ENCODE measurements at regions not wholly inside any gene's neighbourhood (a gene's known extent, or its start where the extent isn't known, plus 50 kb on each side); places are given as distances from the start of the nearest gene placed in this dataset.
"Not testable (repeated sequence)": the region's sequence is repeated elsewhere in the genome, so short reads cannot be mapped to it uniquely, and the experiment has no call there.

- not testable (repeated sequence) for DNase-seq
These were observed 297.8 kb downstream of the POTED start for GRCh38 chr21:13907385-13907784.

- not testable (repeated sequence) for DNase-seq
These were observed 287.1 kb downstream of the POTED start for GRCh38 chr21:13896596-13897247.

- DNase-seq = not testable (repeated sequence)
These were observed 284.0 kb downstream of the POTED start for GRCh38 chr21:13893617-13894016.

GRCh38 chr21:13893025-13893424 is 283.4 kb downstream of the POTED start:
- DNase-seq = not testable (repeated sequence)

- DNase-seq = not testable (repeated sequence)
These were observed 282.7 kb downstream of the POTED start for GRCh38 chr21:13892146-13892751.

- DNase-seq = not testable (repeated sequence)
These were observed 279.6 kb downstream of the POTED start for GRCh38 chr21:13889176-13889575.

GRCh38 chr21:13883641-13884395 is 274.2 kb downstream of the POTED start:
- DNase-seq = not testable (repeated sequence)

- not testable (repeated sequence) for DNase-seq
These were observed 267.9 kb downstream of the POTED start for GRCh38 chr21:13877503-13877902.

GRCh38 chr21:13876999-13877398 is 267.4 kb downstream of the POTED start:
- not testable (repeated sequence) for DNase-seq

- not testable (repeated sequence) for DNase-seq
These were observed 264.4 kb downstream of the POTED start for GRCh38 chr21:13874001-13874400.

- DNase-seq = no peak
These were observed 245.1 kb downstream of the POTED start for GRCh38 chr21:13854638-13855037.

- DNase-seq = not testable (repeated sequence)
These were observed 241.2 kb downstream of the POTED start for GRCh38 chr21:13850808-13851207.

- not testable (repeated sequence) for DNase-seq
These were observed 239.9 kb downstream of the POTED start for GRCh38 chr21:13849489-13849888.

- not testable (repeated sequence) for DNase-seq
These were observed 237.1 kb downstream of the POTED start for GRCh38 chr21:13846718-13847117.

- DNase-seq = not testable (repeated sequence)
These were observed 235.0 kb downstream of the POTED start for GRCh38 chr21:13844574-13844973.

- not testable (repeated sequence) for DNase-seq
These were observed 233.5 kb downstream of the POTED start for GRCh38 chr21:13843081-13843480.

GRCh38 chr21:13827666-13828065 is 218.1 kb downstream of the POTED start:
- not testable (repeated sequence) for DNase-seq

- DNase-seq = no peak
These were observed 217.6 kb downstream of the POTED start for GRCh38 chr21:13827201-13827600.

GRCh38 chr21:13826511-13826910 is 216.9 kb downstream of the POTED start:
- not testable (repeated sequence) for DNase-seq

- not testable (repeated sequence) for DNase-seq
These were observed 215.7 kb downstream of the POTED start for GRCh38 chr21:13825218-13825778.

GRCh38 chr21:13820286-13820685 is 210.7 kb downstream of the POTED start:
- not testable (repeated sequence) for DNase-seq

GRCh38 chr21:13812191-13812590 is 202.6 kb downstream of the POTED start:
- not testable (repeated sequence) for DNase-seq

GRCh38 chr21:13810559-13810958 is 201.0 kb downstream of the POTED start:
- DNase-seq = not testable (repeated sequence)

All from CD4-positive, alpha-beta T cell treated with Interleukin-6 for 4 hours (primary cell).